Ammon's horn (tissue), 1 donor: ENCODE measurements at regions not wholly inside any gene's neighbourhood (a gene's known extent, or its start where the extent isn't known, plus 50 kb on each side); places are given as distances from the start of the nearest gene placed in this dataset.

Experiments
- DNase-seq: peaks from one replicate; pipeline ENCODE4 v3.0.0-alpha.2; 2016; ENCODE audit warnings: low spot score

GRCh38 chr2:221818616-221819320 lies 246.7 kb upstream of the EPHA4 start:
- DNase-seq: no peak

- no peak for DNase-seq
These were observed 245.8 kb upstream of the EPHA4 start for GRCh38 chr2:221817878-221818277.

GRCh38 chr2:221817052-221817451 lies 244.9 kb upstream of the EPHA4 start:
- no peak for DNase-seq

- DNase-seq: no peak
These were observed 244.5 kb upstream of the EPHA4 start for GRCh38 chr2:221816566-221816965.

- DNase-seq: peak; percentile 5
These were observed 238.5 kb upstream of the EPHA4 start for GRCh38 chr2:221810650-221811049.

GRCh38 chr2:221810245-221810644 lies 238.1 kb upstream of the EPHA4 start:
- no peak for DNase-seq

GRCh38 chr2:221808488-221808887 lies 236.4 kb upstream of the EPHA4 start:
- no peak for DNase-seq

GRCh38 chr2:221807706-221808105 lies 235.6 kb upstream of the EPHA4 start:
- DNase-seq: no peak

GRCh38 chr2:221802089-221802488 lies 230.0 kb upstream of the EPHA4 start:
- DNase-seq: no peak

- DNase-seq: no peak
These were observed 220.9 kb upstream of the EPHA4 start for GRCh38 chr2:221792971-221793521.

- no peak for DNase-seq
These were observed 219.7 kb upstream of the EPHA4 start for GRCh38 chr2:221791844-221792243.

GRCh38 chr2:221787561-221787960 lies 215.5 kb upstream of the EPHA4 start:
- DNase-seq: no peak

- DNase-seq: no peak
These were observed 214.3 kb upstream of the EPHA4 start for GRCh38 chr2:221786297-221786926.

GRCh38 chr2:221780281-221780688 lies 208.2 kb upstream of the EPHA4 start:
- DNase-seq: no peak

- peak; percentile 12 for DNase-seq
These were observed 207.5 kb upstream of the EPHA4 start for GRCh38 chr2:221779614-221780067.

- DNase-seq: no peak
These were observed 205.9 kb upstream of the EPHA4 start for GRCh38 chr2:221778025-221778424.

GRCh38 chr2:221777119-221777518 lies 205.0 kb upstream of the EPHA4 start:
- no peak for DNase-seq

- DNase-seq: no peak
These were observed 203.0 kb upstream of the EPHA4 start for GRCh38 chr2:221775096-221775495.

- DNase-seq: no peak
These were observed 202.0 kb upstream of the EPHA4 start for GRCh38 chr2:221774136-221774535.

GRCh38 chr2:221771297-221771696 lies 199.2 kb upstream of the EPHA4 start:
- DNase-seq: no peak

- no peak for DNase-seq
These were observed 195.3 kb upstream of the EPHA4 start for GRCh38 chr2:221767106-221768012.

- no peak for DNase-seq
These were observed 190.4 kb upstream of the EPHA4 start for GRCh38 chr2:221762496-221762895.
